OCI-LY1 (cell line): ENCODE measurements at regions not wholly inside any gene's neighbourhood (a gene's known extent, or its start where the extent isn't known, plus 50 kb on each side); places are given as distances from the start of the nearest gene placed in this dataset.

Experiments
- H2AFZ ChIP-seq: fragments of 200-600 bp; sonication (generic), shearing (Covaris generic); 2 replicates; pipeline ENCODE4 v1.6.0; 2014; ENCODE audit warnings: antibody characterized with exemption, mild to moderate bottlenecking, low read length
- H3F3A ChIP-seq: fragments of 200-600 bp; sonication (generic), shearing (Covaris generic); 2 replicates; pipeline ENCODE4 v1.6.0; 2014; ENCODE audit warnings: mild to moderate bottlenecking, antibody characterized with exemption, low read length, moderate library complexity; ENCODE audit not compliant: insufficient read depth
- H3K27ac ChIP-seq: fragments of 200-600 bp; sonication (generic); 2 replicates; pipeline ENCODE4 v1.5.1; 2014; ENCODE audit warnings: low read length, mixed run types, mild to moderate bottlenecking, low read depth; ENCODE audit not compliant: poor library complexity, severe bottlenecking
- H3K27me3 ChIP-seq: fragments of 200-600 bp; sonication (generic); 2 replicates; pipeline ENCODE4 v1.6.0; 2014; ENCODE audit warnings: antibody characterized with exemption, mild to moderate bottlenecking, low read length, moderate library complexity; ENCODE audit not compliant: insufficient read depth
- H3K36me3 ChIP-seq: fragments of 200-600 bp; sonication (generic); 2 replicates; pipeline ENCODE4 v1.6.1; 2014; ENCODE audit warnings: mild to moderate bottlenecking, antibody characterized with exemption, low read length, moderate library complexity, mixed read lengths; ENCODE audit not compliant: insufficient read depth
- H3K4me1 ChIP-seq: fragments of 200-600 bp; sonication (generic); 2 replicates; pipeline ENCODE4 v1.5.1; 2014; ENCODE audit warnings: mild to moderate bottlenecking, low read length, moderate library complexity; ENCODE audit not compliant: insufficient read depth, severe bottlenecking
- H3K4me2 ChIP-seq: fragments of 200-600 bp; sonication (generic), shearing (Covaris generic); 2 replicates; pipeline ENCODE4 v1.6.1; 2014; ENCODE audit warnings: low read length
- H3K4me3 ChIP-seq: fragments of 200-600 bp; sonication (generic); 2 replicates; pipeline ENCODE4 v1.5.1; 2014; ENCODE audit warnings: low read length, low read depth, mild to moderate bottlenecking, mixed read lengths; ENCODE audit not compliant: poor library complexity, severe bottlenecking
- H3K79me2 ChIP-seq: fragments of 200-600 bp; shearing (Covaris generic); 2 replicates; pipeline ENCODE4 v1.6.1; 2016; ENCODE audit warnings: mixed run types, low read length, mixed read lengths; ENCODE audit not compliant: insufficient read depth
- H3K9ac ChIP-seq: fragments of 200-600 bp; sonication (generic), shearing (Covaris generic); 2 replicates; pipeline ENCODE4 v1.6.1; 2014; ENCODE audit warnings: mild to moderate bottlenecking, low read length, mixed read lengths
- H3K9me2 ChIP-seq: fragments of 200-600 bp; sonication (generic), shearing (Covaris generic); 2 replicates; pipeline ENCODE4 v1.6.1; 2014; ENCODE audit warnings: low read depth, mild to moderate bottlenecking, low read length, mixed read lengths
- H3K9me3 ChIP-seq: fragments of 200-600 bp; shearing (Covaris generic); 2 replicates; pipeline ENCODE4 v1.6.1; 2014; ENCODE audit warnings: low read length, mixed read lengths
- H4K20me1 ChIP-seq: fragments of 200-600 bp; sonication (generic), shearing (Covaris generic); 2 replicates; pipeline ENCODE4 v1.6.0; 2016; ENCODE audit warnings: mild to moderate bottlenecking, low read length; ENCODE audit not compliant: insufficient read depth
- CTCF ChIP-seq: fragments of 200-600 bp; sonication (generic), shearing (Covaris generic); IDR thresholded peaks from 2 replicates; pipeline ENCODE4 v1.5.1; 2017; ENCODE audit warnings: mild to moderate bottlenecking, antibody characterized with exemption, low read length, moderate library complexity, mixed read lengths
- EZH2 ChIP-seq: fragments of 200-600 bp; sonication (generic), shearing (Covaris generic); IDR thresholded peaks from 2 replicates; pipeline ENCODE4 v1.8.0; 2017; ENCODE audit warnings: borderline replicate concordance, mixed run types, mild to moderate bottlenecking, antibody characterized with exemption, low read length, moderate library complexity, mixed read lengths

- Histone ChIP-seq H3K9me2 (no peaks in the 10 kb centered on the region), H3F3A (no peaks in the 10 kb centered on the region), H4K20me1 (no peaks in the 10 kb centered on the region), H2AFZ (no peak overlapping the region), H3K4me1 (no peaks in the 10 kb centered on the region), H3K27ac (no peak overlapping the region), H3K9ac (no peak overlapping the region), H3K27me3 (no peaks in the 10 kb centered on the region), H3K36me3 (no peaks in the 10 kb centered on the region), H3K4me3 (no peak overlapping the region), H3K4me2 (no peak overlapping the region), H3K9me3 (no peaks in the 10 kb centered on the region), H3K79me2 (no peaks in the 10 kb centered on the region)
- no peak for TF ChIP-seq EZH2
- TF ChIP-seq CTCF = no peak
Measured at GRCh38 chr6:50330963-50331362, 281.2 kb upstream of the DEFB112 start.

DNA sequence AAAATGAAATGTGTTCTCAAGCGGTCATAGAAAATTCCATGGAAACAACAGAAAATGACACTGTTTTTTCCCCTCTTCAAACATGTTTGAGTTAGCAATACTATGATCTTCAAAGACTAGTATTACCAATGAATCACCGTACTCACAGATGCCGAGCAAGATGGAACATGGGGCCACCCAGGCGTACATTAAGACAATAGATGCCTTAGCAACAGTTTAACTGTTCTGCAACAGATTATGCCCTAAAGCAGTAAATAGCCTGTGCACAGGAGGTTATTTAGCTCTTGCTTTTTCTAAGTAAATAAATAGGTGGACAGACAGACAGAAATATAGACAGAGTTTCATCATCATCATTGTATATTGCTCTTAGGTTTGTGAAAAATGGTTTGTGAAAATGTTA is 284.0 kb upstream of the DEFB112 start:
- H3K9me2 ChIP-seq = no peaks in the 10 kb centered on the region
- no peak overlapping the region for H3K9ac ChIP-seq
- no peak overlapping the region for H3K4me3 ChIP-seq
- H3K4me1 ChIP-seq = no peaks in the 10 kb centered on the region
- H3K36me3 ChIP-seq = no peaks in the 10 kb centered on the region
- TF ChIP-seq EZH2 (no peak), CTCF (no peak)
- no peaks in the 10 kb centered on the region for H3K9me3 ChIP-seq
- no peaks in the 10 kb centered on the region for H3K27me3 ChIP-seq
- no peaks in the 10 kb centered on the region for H3F3A ChIP-seq
- no peak overlapping the region for H3K27ac ChIP-seq
- H4K20me1 ChIP-seq = no peaks in the 10 kb centered on the region
- no peaks in the 10 kb centered on the region for H3K79me2 ChIP-seq
- no peak overlapping the region for H3K4me2 ChIP-seq
- no peak overlapping the region for H2AFZ ChIP-seq

GRCh38 chr6:50337532-50338122 is 287.9 kb upstream of the DEFB112 start:
- Histone ChIP-seq H3K4me1 (no peaks in the 10 kb centered on the region), H3K9me2 (no peaks in the 10 kb centered on the region), H3K79me2 (no peaks in the 10 kb centered on the region), H3F3A (no peaks in the 10 kb centered on the region), H3K9ac (no peak overlapping the region), H3K4me3 (no peak overlapping the region), H4K20me1 (no peaks in the 10 kb centered on the region), H3K27ac (no peak overlapping the region), H2AFZ (no peak overlapping the region), H3K36me3 (no peaks in the 10 kb centered on the region), H3K4me2 (no peak overlapping the region), H3K27me3 (no peaks in the 10 kb centered on the region), H3K9me3 (no peaks in the 10 kb centered on the region)
- TF ChIP-seq CTCF (no peak), EZH2 (no peak)
